ENCODE measurements at regions not wholly inside any gene's neighbourhood (a gene's known extent, or its start where the extent isn't known, plus 50 kb on each side); places are given as distances from the start of the nearest gene placed in this dataset.

DNA sequence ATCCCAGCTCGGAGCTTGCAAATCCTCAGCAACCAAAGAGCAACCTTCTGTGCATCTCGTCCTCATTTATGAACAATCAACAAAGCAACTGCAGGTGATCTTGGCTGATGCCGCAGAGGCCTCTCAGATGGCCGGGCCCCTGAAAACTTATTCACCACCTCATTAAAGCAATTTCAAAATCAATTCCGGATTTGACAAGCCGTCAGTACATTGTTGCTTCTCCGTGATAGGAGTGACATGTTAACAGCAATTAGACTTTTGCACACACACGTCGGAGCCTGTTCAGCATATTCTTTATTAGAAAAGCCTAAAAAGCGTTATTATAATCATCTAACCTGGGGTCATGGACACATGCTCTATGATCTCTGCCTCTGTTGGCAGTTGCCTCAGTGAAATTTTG, 183.1 kb upstream of the CXCR4 start:
- H3K4me1 ChIP-seq (ENCODE audit: control insufficient read depth in 2 of 2, insufficient read depth in 2 of 2, low read length in 2 of 2): no peaks in the 10 kb centered on the region
- H3K9ac ChIP-seq (ENCODE audit: low read depth in 1 of 2, low read length in 2 of 2): no peak overlapping the region
- H3K36me3 ChIP-seq (ENCODE audit: control insufficient read depth in 2 of 2, insufficient read depth in 2 of 2, low read length in 2 of 2): no peaks in the 10 kb centered on the region
- H3K9me3 ChIP-seq (ENCODE audit: control insufficient read depth in 2 of 2, low read length in 2 of 2): no peaks in the 10 kb centered on the region
- H3K27me3 ChIP-seq (ENCODE audit: control insufficient read depth in 2 of 2, insufficient read depth in 2 of 2, low read length in 2 of 2): no peaks in the 10 kb centered on the region
- no peak overlapping the region for H3K27ac ChIP-seq (ENCODE audit: low read depth in 2 of 2, low read length in 2 of 2)
- H3K4me3 ChIP-seq (ENCODE audit: low read length in 2 of 2): no peak overlapping the region

DNA sequence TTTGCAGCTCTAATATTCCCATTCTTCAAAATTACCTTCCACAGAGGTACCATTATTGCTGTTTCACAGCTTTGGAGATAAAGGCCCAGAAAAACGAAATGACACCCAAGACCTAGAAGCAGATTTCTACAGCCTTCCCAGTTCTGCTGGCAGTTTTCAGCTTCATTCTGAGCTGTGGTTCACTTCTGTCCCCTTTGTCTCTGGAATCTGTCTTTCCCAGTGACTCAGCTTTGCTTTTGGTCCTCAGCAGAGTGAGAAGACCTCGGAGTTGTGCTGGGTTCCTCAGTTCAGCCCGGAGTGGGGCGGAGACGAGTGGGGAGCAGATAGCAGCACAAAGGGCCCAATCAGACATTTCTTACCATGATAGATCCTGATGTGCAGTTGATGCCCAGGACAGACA, 180.7 kb upstream of the CXCR4 start:
- Histone ChIP-seq H3K27ac (ENCODE audit: low read depth in 2 of 2, low read length in 2 of 2) (no peak overlapping the region), H3K4me3 (ENCODE audit: low read length in 2 of 2) (no peak overlapping the region), H3K27me3 (ENCODE audit: control insufficient read depth in 2 of 2, insufficient read depth in 2 of 2, low read length in 2 of 2) (no peaks in the 10 kb centered on the region), H3K9ac (ENCODE audit: low read depth in 1 of 2, low read length in 2 of 2) (no peak overlapping the region), H3K9me3 (ENCODE audit: control insufficient read depth in 2 of 2, low read length in 2 of 2) (no peaks in the 10 kb centered on the region), H3K4me1 (ENCODE audit: control insufficient read depth in 2 of 2, insufficient read depth in 2 of 2, low read length in 2 of 2) (no peaks in the 10 kb centered on the region), H3K36me3 (ENCODE audit: control insufficient read depth in 2 of 2, insufficient read depth in 2 of 2, low read length in 2 of 2) (no peaks in the 10 kb centered on the region)

DNA sequence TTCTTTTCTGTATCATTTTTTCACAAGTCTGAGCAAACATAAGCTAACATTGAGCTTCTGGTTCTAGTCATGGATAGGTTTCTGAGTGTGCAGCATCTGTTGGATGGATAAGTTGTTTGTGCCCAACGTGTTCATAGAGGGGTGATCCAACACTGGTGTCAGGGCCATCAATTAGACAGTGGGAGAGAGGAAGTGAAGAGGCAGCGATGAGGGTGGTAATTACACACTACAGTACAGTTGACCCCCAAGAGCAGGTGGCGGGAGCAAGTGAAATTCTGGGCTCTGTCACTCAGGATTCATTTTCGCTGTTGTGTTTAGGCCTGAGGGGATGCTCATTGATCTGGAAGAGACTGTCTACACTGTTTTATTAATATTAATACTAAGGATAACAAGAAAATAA, 180.0 kb upstream of the CXCR4 start:
- H3K4me3 ChIP-seq (ENCODE audit: low read length in 2 of 2): no peak overlapping the region
- H3K27ac ChIP-seq (ENCODE audit: low read depth in 2 of 2, low read length in 2 of 2): no peak overlapping the region
- no peaks in the 10 kb centered on the region for H3K9me3 ChIP-seq (ENCODE audit: control insufficient read depth in 2 of 2, low read length in 2 of 2)
- no peaks in the 10 kb centered on the region for H3K4me1 ChIP-seq (ENCODE audit: control insufficient read depth in 2 of 2, insufficient read depth in 2 of 2, low read length in 2 of 2)
- no peak overlapping the region for H3K9ac ChIP-seq (ENCODE audit: low read depth in 1 of 2, low read length in 2 of 2)
- H3K36me3 ChIP-seq (ENCODE audit: control insufficient read depth in 2 of 2, insufficient read depth in 2 of 2, low read length in 2 of 2): no peaks in the 10 kb centered on the region
- no peaks in the 10 kb centered on the region for H3K27me3 ChIP-seq (ENCODE audit: control insufficient read depth in 2 of 2, insufficient read depth in 2 of 2, low read length in 2 of 2)

DNA sequence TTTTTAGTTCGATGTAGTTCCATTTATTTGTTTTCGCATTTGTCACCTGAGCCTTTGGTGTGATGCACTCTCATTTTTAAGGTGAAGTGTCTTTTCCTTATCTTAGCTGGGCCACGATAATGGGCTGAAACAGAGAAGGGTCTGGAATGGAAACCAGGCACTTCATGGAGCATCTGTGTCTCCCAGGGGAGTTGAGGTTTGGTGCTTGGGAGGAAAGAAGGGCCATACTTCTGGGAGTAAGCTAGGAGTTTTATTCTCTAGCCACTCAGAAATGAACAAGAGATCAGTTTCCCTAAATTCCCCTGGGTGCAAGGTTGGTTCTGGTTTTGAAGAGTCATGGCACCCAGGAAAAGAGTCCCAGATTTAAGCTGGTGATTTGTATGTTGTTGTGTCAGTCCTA, 179.4 kb upstream of the CXCR4 start:
- Histone ChIP-seq H3K9me3 (ENCODE audit: control insufficient read depth in 2 of 2, low read length in 2 of 2) (no peaks in the 10 kb centered on the region), H3K9ac (ENCODE audit: low read depth in 1 of 2, low read length in 2 of 2) (no peak overlapping the region), H3K27ac (ENCODE audit: low read depth in 2 of 2, low read length in 2 of 2) (no peak overlapping the region), H3K36me3 (ENCODE audit: control insufficient read depth in 2 of 2, insufficient read depth in 2 of 2, low read length in 2 of 2) (no peaks in the 10 kb centered on the region), H3K4me3 (ENCODE audit: low read length in 2 of 2) (no peak overlapping the region), H3K4me1 (ENCODE audit: control insufficient read depth in 2 of 2, insufficient read depth in 2 of 2, low read length in 2 of 2) (no peaks in the 10 kb centered on the region), H3K27me3 (ENCODE audit: control insufficient read depth in 2 of 2, insufficient read depth in 2 of 2, low read length in 2 of 2) (no peaks in the 10 kb centered on the region)

DNA sequence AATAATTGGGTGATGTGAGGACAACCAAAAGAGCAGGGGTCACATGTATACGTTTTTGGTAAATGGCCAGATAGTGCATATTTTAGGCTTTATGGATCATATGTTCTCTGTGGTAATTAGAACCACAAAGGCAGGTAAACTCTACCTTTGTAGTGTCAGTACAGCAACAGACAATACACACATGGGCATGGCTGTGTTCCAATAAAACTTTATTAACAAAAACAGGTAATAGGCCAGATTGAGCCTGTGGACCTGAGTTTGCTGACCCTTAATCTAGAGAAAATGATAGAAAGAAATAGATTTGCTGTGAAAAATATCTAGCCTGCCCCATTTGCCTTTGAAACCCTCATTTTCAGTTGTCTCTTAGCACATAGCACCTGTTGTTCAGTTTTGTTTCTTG, 177.2 kb upstream of the CXCR4 start:
- H3K36me3 ChIP-seq (ENCODE audit: control insufficient read depth in 2 of 2, insufficient read depth in 2 of 2, low read length in 2 of 2): no peaks in the 10 kb centered on the region
- H3K27me3 ChIP-seq (ENCODE audit: control insufficient read depth in 2 of 2, insufficient read depth in 2 of 2, low read length in 2 of 2): no peaks in the 10 kb centered on the region
- no peaks in the 10 kb centered on the region for H3K9me3 ChIP-seq (ENCODE audit: control insufficient read depth in 2 of 2, low read length in 2 of 2)
- H3K4me3 ChIP-seq (ENCODE audit: low read length in 2 of 2): no peak overlapping the region
- no peak overlapping the region for H3K27ac ChIP-seq (ENCODE audit: low read depth in 2 of 2, low read length in 2 of 2)
- H3K4me1 ChIP-seq (ENCODE audit: control insufficient read depth in 2 of 2, insufficient read depth in 2 of 2, low read length in 2 of 2): no peaks in the 10 kb centered on the region
- no peak overlapping the region for H3K9ac ChIP-seq (ENCODE audit: low read depth in 1 of 2, low read length in 2 of 2)

DNA sequence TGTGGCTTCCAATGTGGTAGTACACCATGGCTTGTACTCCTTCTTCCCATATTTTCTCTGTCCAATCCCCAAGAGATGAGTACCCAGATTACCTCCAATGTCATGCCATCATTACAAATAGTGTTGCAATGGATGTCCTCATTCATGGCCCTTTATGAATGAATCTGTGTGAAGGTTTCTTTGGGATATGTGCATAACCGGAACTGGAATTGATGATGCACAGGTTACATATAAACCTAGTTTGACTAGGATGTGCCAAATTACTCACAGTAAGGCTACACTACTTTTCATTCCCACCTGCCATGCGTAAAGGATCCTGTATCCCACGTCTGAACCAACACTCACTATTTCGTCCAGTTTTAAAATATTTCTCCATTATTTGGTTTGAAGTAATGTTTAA, 173.9 kb upstream of the CXCR4 start:
- H3K36me3 ChIP-seq (ENCODE audit: control insufficient read depth in 2 of 2, insufficient read depth in 2 of 2, low read length in 2 of 2): no peaks in the 10 kb centered on the region
- no peak overlapping the region for H3K27ac ChIP-seq (ENCODE audit: low read depth in 2 of 2, low read length in 2 of 2)
- no peaks in the 10 kb centered on the region for H3K9me3 ChIP-seq (ENCODE audit: control insufficient read depth in 2 of 2, low read length in 2 of 2)
- no peak overlapping the region for H3K4me3 ChIP-seq (ENCODE audit: low read length in 2 of 2)
- H3K9ac ChIP-seq (ENCODE audit: low read depth in 1 of 2, low read length in 2 of 2): no peak overlapping the region
- no peaks in the 10 kb centered on the region for H3K4me1 ChIP-seq (ENCODE audit: control insufficient read depth in 2 of 2, insufficient read depth in 2 of 2, low read length in 2 of 2)
- H3K27me3 ChIP-seq (ENCODE audit: control insufficient read depth in 2 of 2, insufficient read depth in 2 of 2, low read length in 2 of 2): no peaks in the 10 kb centered on the region

DNA sequence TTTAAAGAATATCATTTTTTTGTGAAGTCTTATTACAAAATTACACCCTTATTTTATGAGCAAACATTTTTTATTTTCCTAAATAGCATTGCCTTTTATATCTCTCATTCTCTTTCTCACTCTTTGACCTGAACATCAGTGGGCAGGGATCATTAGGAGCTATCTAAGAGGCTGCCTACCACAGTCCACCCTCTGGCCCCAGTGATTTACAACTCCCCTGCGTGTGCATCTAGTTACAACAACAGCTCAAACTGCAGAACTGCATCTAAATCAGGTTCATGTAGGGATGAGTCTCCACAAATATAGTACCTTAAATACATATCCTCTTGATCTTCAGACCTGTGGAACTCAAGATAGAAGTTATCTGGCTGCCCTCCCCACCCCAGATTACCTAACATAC, 172.4 kb upstream of the CXCR4 start:
- H3K27ac ChIP-seq (ENCODE audit: low read depth in 2 of 2, low read length in 2 of 2): no peak overlapping the region

DNA sequence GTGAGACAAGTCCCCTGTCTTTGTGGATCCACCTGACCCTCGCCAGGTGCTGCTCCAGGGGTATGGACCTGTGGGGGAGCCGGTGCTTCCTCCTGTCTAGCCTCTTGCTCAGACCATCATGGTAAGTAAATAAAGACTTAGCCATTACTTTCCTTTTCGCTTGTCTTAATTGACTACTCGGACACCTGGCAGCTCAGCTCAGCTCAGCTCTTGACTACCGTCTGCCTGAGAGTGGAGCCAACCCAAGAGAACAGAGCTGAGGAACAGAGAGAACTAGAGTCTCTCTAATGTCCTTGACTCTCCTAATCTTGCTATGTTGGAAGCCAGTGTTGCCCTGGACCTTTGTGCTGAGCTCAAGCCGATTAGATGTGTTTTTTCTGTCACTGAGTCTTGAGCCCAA, 170.3 kb upstream of the CXCR4 start:
- H3K27me3 ChIP-seq (ENCODE audit: control insufficient read depth in 2 of 2, insufficient read depth in 2 of 2, low read length in 2 of 2): no peaks in the 10 kb centered on the region
- H3K4me1 ChIP-seq (ENCODE audit: control insufficient read depth in 2 of 2, insufficient read depth in 2 of 2, low read length in 2 of 2): no peaks in the 10 kb centered on the region
- no peak overlapping the region for H3K9ac ChIP-seq (ENCODE audit: low read depth in 1 of 2, low read length in 2 of 2)
- no peaks in the 10 kb centered on the region for H3K9me3 ChIP-seq (ENCODE audit: control insufficient read depth in 2 of 2, low read length in 2 of 2)
- no peaks in the 10 kb centered on the region for H3K36me3 ChIP-seq (ENCODE audit: control insufficient read depth in 2 of 2, insufficient read depth in 2 of 2, low read length in 2 of 2)
- H3K27ac ChIP-seq (ENCODE audit: low read depth in 2 of 2, low read length in 2 of 2): no peak overlapping the region
- H3K4me3 ChIP-seq (ENCODE audit: low read length in 2 of 2): no peak overlapping the region

More for the DNA sequence above, 172.4 kb upstream of the CXCR4 start:
- H3K4me1 ChIP-seq (ENCODE audit: control insufficient read depth in 2 of 2, insufficient read depth in 2 of 2, low read length in 2 of 2): no peaks in the 10 kb centered on the region
- no peaks in the 10 kb centered on the region for H3K36me3 ChIP-seq (ENCODE audit: control insufficient read depth in 2 of 2, insufficient read depth in 2 of 2, low read length in 2 of 2)
- no peaks in the 10 kb centered on the region for H3K9me3 ChIP-seq (ENCODE audit: control insufficient read depth in 2 of 2, low read length in 2 of 2)
- no peak overlapping the region for H3K9ac ChIP-seq (ENCODE audit: low read depth in 1 of 2, low read length in 2 of 2)
- H3K4me3 ChIP-seq (ENCODE audit: low read length in 2 of 2): no peak overlapping the region
- H3K27me3 ChIP-seq (ENCODE audit: control insufficient read depth in 2 of 2, insufficient read depth in 2 of 2, low read length in 2 of 2): no peaks in the 10 kb centered on the region

DNA sequence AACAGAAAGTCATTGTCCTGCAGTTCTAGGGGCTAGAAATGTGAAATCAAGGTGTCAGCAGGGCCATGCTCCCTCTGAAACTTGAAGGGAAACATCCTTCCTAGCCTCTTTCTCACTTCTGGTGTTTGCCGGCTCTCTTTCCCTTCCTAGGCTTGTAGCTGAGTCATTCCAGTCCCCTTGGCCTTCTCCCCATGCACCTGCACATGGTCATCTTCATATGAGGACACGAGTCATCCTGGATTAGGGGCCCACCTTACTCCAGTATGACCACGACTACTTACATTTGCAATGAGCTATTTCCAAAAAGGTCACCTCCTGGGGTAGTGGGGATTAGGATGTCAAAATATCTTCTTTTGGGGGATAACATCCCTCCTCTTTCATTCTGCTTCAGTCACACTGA, 168.5 kb upstream of the CXCR4 start:
- Histone ChIP-seq H3K4me3 (ENCODE audit: low read length in 2 of 2) (no peak overlapping the region), H3K9ac (ENCODE audit: low read depth in 1 of 2, low read length in 2 of 2) (no peak overlapping the region), H3K36me3 (ENCODE audit: control insufficient read depth in 2 of 2, insufficient read depth in 2 of 2, low read length in 2 of 2) (no peaks in the 10 kb centered on the region), H3K27me3 (ENCODE audit: control insufficient read depth in 2 of 2, insufficient read depth in 2 of 2, low read length in 2 of 2) (no peaks in the 10 kb centered on the region), H3K4me1 (ENCODE audit: control insufficient read depth in 2 of 2, insufficient read depth in 2 of 2, low read length in 2 of 2) (no peaks in the 10 kb centered on the region), H3K27ac (ENCODE audit: low read depth in 2 of 2, low read length in 2 of 2) (no peak overlapping the region), H3K9me3 (ENCODE audit: control insufficient read depth in 2 of 2, low read length in 2 of 2) (no peaks in the 10 kb centered on the region)

DNA sequence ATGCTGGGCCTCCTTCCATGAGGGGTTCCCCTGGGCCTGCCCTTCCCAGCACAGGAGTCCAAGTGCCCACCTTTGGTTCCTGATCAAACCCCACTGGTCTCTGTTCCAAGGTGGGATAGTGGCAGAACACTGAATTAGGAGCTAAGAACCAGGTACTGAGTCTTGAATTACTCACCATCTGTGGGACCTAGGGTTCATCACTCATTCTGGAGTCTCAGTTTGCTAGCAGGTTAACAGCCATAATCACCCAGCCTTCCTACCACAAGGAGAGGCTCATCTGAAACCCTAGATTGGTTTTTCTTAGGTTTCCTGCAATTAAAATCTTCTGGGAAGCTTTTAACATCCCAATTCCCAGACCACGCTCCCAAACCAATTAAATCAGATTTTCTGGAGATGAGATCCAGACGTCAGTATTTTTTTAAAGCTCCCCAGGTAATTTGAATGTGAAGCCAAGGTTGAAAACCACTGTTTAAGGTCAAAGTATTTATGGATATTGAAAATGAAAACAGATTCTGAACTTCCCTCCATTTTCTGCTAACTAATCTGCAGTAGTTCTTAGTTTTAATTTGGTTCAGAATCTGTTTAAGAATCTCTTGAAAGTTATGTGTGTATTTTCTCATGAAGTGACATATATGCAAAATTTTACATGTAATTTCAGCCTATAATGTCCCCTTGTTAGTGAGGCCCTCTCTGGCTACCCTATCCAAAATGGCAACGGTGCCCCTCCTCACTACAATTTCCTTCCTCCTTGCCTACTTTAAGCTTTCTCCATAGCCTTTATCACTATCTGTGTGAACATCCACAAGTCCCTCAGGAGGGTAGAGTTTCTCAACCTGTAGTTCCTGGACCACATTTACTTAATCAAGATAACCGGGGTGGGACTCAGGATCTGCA, 166.5 kb upstream of the CXCR4 start:
- H3K4me1 ChIP-seq (ENCODE audit: control insufficient read depth in 2 of 2, insufficient read depth in 2 of 2, low read length in 2 of 2): no peaks in the 10 kb centered on the region
- H3K4me3 ChIP-seq (ENCODE audit: low read length in 2 of 2): no peak overlapping the region
- no peaks in the 10 kb centered on the region for H3K9me3 ChIP-seq (ENCODE audit: control insufficient read depth in 2 of 2, low read length in 2 of 2)
- H3K27ac ChIP-seq (ENCODE audit: low read depth in 2 of 2, low read length in 2 of 2): no peak overlapping the region
- no peaks in the 10 kb centered on the region for H3K27me3 ChIP-seq (ENCODE audit: control insufficient read depth in 2 of 2, insufficient read depth in 2 of 2, low read length in 2 of 2)
- H3K9ac ChIP-seq (ENCODE audit: low read depth in 1 of 2, low read length in 2 of 2): no peak overlapping the region
- no peaks in the 10 kb centered on the region for H3K36me3 ChIP-seq (ENCODE audit: control insufficient read depth in 2 of 2, insufficient read depth in 2 of 2, low read length in 2 of 2)

Data from mucosa of rectum (tissue), 2 donors.